HG02970 (cell line): ENCODE measurements at regions not wholly inside any gene's neighbourhood (a gene's known extent, or its start where the extent isn't known, plus 50 kb on each side); places are given as distances from the start of the nearest gene placed in this dataset.
"Not testable (repeated sequence)": the region's sequence is repeated elsewhere in the genome, so short reads cannot be mapped to it uniquely, and the experiment has no call there.

Experiments
- ATAC-seq: cut with Tn5 transposase; IDR thresholded peaks from one replicate; pipeline ENCODE4 v1.9.1; 2021; ENCODE audit warnings: mild to moderate bottlenecking, moderate library complexity, moderate number of reproducible peaks; ENCODE audit not compliant: unreplicated experiment, low FRiP score

DNA sequence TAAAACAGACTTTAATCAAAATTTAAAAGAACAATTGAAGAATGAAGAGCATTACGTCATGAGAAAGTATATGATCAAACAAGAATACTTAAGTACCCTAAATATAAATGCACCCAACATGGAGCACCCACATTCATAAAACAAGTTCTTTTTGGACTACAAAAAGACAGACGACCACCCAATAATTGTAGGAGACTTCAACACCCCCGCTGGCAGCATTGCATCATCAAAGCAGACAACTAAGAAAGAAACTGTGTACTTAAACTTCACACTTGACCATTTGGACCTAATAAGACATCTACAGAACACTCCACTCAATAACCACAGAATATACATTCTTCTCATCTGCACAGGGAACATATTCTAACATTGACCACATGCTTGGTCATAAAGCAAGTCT lies 291.7 kb upstream of the ZNF322 start:
- not testable (repeated sequence) for ATAC-seq

DNA sequence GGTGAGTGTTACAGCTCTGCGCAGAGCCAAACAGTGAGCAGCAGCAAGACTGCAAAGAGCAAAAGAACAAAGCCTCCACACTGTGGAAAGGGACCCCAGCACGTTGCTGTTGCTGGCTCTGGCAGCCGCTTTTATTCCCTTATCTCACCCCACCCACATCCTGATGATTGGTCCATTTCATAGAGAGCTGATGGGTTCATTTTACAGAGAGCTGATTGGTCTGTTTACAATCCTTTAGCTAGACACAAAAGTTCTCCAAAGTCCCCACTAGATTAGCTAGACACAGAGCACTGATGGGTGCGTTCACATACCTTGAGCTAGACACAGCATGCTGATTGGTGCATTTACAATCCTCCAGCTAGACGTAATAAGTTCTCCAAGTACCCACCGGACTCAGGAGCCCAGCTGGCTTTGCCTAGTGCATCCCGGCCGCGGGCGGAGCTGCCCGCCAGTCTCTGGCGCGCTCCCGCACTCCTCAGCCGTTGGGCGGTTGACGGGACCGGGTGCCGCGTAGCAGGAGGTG lies 291.4 kb upstream of the PRSS16 start:
- not testable (repeated sequence) for ATAC-seq

DNA sequence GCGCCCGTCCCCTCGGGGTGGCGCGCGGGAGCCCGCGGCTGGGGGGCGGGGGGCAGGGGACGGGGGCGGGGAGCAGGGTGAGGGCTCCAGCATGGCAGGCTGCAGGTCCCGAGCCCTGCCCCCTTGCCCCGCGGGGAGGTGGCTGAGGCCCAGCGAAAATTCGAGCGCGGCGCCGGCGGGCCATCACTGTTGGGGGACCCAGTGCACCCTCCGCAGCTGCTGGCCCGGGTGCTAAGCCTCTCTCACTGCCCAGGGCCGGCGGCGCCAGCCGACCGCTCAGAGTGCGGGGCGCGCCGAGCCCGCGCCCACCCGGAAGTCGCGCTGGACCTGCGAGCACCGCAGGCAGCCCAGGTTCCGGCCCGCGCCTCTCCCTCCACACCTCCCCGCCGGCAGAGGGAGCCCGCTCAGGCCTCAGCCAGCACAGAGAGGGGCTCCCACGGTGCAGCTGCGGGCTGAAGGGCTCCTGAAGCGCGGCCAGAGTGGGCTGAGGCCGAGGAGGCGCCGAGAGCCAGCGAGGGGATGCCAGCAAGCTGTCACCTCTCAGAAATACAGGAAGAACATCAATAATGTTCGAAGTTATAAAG lies 290.8 kb upstream of the PRSS16 start:
- ATAC-seq, result not testable (repeated sequence)

DNA sequence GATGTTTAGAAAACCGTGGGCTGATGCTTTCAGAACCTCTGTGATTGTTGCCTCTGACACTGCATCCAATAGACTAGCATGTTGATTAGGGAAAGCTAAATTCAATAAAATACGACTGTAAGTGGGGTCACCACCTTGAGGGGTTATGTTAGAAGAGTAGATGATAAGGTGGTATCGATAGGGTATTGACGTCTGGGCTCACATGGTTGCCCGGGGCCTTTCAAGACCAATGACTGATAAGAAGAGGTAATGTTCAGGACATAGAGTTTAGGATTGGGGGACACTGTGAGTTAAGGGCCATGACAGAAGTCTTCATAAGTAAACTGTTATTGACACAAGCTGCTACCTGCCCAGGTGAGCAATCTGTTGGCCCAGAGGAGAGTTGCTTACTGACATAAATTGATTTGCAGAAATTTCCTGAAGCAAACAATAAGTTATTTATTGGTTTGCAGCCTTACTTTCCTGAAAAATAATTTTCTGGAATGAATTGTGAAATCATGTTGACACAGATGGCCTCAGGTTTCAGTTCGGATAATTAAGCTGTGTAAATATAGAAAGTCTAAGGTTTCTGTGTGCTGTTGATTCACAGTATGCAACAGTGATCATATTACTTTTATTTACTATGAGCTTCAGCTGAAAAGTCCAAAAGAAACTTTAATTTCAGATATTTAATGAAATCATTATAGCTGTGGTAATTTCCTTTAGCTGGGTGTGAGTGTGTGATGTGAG lies 289.9 kb upstream of the PRSS16 start:
- ATAC-seq, result not testable (repeated sequence)

DNA sequence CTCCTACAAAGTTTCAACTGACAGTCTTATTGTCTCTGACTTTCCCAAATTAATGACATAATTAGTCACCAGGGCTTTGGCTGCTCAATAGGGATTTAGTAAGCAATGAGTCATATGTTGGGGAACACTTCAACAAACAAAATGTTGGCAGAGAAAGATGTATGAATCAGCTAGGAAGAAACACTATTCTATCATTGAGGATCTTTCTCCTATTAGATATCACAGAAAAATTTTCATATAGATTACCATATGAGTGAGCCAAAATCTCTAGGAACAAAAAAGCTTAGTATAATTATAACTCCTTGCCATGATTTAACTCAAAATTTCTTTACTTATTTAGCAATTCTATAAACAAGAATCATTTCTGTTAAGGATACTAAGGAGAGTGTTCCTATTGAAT lies 286.3 kb upstream of the PRSS16 start:
- ATAC-seq, result not testable (repeated sequence)

DNA sequence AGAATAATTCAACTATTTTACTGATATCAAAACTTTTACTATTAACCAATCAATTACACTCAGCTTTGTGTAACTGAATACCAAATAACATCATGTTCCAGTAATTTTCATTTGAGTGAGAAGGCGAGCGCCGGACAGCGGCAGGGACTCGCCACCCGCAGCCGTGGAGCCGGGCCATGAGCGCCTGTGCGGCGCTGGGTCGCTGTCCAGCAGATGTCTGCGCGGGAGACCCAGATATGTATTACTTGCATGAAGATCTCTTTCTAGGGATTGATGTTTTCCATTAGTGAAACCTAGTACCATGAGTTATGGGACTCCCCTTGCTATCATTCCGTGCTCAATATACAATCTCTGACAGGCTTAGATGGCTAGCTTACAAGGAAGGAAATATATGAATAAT lies 245.1 kb upstream of the PRSS16 start:
- ATAC-seq, result no peak

DNA sequence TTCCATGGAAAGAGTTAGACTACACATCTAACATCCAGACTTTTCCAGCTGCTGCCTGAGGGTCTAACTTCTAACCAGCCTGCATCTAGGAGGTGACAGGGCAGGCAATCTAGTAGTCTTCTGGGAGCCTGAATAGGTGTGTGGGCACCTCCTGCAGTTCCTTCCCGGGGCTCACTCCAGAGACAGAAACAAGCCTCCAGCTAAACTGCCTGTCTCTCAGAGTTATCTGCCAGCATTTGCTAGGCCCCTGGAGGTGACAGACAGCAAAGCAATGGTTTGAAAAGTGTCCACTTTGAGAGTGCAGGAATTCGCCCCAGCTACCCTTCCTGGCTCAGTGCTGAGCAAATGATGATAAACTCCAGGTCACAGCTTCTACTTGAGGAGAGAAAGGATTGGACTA lies 240.5 kb upstream of the PRSS16 start:
- ATAC-seq, result no peak

DNA sequence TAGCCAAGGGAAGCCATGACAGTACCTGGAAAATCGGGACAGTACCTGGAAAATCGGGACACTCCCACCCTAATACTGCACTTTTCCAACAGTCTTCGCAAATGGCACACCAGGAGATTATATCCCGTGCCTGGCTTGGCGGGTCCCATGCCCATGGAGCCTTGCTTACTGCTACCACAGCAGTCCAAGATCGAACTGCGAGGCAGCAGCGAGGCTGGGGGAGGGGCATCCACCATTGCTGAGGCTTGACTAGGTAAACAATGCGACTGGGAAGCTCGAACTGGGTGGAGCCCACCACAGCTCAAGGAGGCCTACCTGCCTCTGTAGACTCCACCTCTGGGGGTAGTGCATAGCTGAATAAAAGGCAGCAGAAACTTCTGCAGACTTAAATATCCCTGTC lies 238.9 kb upstream of the PRSS16 start:
- not testable (repeated sequence) for ATAC-seq

DNA sequence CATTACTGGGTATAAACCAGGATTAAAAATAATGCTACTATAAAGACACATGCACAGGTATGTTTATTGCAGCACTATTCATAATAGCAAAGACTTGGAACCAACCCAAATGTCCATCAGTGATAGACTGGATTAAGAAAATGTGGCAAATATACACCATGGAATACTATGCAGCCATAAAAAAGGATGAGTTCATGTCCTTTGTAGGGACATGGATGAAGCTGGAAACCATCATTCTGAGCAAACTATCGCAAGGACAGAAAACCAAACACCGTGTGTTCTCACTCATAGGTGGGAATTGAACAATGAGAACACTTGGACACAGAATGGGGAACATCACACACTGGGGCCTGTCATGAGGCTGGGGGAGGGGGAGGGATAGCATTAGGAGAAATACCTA lies 233.4 kb upstream of the PRSS16 start:
- not testable (repeated sequence) for ATAC-seq

DNA sequence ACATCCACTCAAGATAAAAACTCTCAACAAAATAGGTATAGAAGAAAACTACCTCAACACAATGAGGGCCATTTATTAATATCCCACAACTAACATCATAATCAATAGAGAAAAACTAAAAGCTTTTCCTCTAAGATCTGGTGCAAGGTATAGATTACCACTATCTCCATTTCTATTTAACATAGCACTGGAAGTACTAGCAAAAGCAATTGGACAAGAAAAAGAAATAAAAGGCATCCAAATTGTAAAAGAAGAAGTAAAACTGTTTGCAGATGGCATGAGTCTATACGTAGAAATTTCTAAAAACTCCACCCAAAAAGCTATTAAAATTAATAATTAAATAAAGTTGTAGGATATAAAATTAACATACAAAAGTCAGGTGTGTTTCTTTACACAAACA lies 230.8 kb upstream of the PRSS16 start:
- ATAC-seq, result no peak

DNA sequence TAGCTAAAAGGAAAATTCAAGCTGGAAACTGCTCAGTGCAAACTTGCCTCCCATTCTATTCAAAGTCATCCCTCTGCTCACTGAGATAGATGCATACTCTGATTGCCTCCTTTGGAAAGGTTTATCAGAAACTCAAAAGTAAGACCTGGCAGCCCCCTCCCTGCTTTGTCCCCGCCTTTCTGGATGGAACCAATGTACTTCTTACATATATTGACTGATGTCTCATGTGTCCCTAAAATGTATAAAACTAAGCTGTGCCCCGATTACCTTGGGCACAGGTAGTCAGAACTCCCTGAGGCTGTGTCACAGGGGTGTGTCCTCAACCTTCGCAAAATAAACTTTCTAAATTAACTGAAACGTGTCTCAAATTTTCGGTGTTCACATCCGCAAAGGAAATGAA lies 229.1 kb upstream of the PRSS16 start:
- not testable (repeated sequence) for ATAC-seq

DNA sequence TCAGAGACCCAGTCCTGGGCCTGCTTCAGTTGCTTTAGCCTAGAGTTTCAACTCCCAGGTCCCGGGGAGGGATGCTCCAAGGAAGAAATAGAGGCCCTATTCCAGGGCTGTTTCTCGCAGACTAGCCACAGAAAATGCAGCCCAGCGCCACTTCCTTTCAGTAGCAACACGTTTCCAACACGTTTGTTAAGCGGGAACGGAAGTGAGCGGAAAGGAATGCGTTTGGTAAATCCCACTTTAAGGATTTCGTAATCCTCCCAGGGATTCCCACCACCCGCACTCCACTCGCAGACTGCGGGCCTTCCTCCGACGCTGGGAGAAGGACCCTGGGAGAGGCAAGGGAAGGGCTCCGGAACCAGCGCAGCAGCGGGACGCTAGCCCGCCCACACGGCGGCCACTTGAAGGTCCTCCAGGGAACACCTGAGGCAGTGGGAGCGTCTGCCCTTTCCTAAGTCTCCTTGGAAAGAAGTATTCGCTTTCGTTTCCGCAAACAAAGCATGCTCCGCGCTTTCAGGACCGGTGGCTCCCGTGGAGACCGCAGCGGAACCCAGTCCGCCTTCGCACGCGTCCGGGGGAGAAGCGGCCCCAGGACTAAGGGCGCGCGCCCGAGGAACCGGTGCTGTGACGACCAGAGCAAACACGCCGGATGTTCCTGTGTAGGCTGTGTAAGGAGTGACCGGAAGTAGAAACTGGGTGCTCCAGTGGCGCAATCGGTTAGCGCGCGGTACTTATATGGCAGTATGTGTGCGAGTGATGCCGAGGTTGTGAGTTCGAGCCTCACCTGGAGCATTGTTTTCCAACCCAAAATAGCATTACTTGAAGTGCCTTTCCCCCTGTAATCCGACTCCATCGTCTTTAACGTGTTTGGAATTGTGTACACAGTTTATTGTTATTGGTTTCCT lies 227.6 kb upstream of the PRSS16 start:
- no peak for ATAC-seq

DNA sequence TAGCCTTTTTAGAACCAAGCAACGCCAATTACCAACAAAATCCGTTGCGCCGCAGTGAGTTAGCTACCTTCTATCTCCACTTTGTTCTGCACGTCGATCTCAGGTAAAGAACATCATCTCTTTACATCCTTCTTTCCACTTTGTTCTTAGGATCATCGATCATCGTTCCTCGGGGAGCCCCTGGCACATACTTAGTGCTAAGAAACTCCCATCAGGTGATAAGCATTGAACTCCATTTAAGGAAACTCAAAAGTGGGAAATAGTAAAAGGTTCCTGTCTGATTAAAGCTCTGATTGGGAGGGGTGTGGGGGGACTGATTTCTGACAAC lies 227.0 kb upstream of the PRSS16 start:
- ATAC-seq, result no peak

DNA sequence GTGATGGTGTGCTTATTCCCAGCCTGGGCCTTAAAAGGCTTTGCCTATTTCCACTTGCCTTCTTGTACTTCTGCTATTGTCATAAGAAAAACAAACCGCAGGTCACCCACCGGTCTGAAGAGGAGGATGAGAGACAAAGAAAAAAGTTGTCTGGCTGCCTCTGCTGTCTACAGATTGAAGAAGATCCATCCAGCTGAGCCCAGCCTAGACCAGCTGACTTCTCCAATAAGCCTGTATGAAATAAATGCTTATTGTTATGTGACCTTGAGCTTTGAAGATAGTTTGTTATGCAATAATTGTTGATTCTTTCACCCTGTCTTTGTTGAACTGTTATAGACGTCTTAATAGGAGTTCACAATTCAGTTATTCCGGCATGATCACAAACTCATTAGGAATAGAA lies 223.8 kb upstream of the PRSS16 start:
- ATAC-seq, result no peak

DNA sequence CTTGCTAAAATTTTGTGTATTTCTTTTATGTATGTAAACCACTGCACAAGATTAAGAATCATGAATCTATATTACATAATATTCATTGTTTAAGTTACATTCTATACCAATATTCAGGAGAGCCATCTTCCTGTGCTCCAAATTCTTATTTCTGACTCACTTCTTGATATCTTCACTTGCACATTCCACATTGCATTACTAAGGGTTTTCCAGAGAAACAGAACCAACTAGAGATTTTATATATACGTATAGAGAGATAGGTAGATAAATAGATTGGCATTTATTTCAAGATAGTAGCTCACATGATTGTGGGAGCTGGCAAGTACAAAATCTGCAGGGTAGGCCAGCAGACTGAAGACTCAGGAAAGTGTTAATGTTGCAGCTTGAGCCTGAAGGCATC lies 222.2 kb upstream of the PRSS16 start:
- no peak for ATAC-seq

DNA sequence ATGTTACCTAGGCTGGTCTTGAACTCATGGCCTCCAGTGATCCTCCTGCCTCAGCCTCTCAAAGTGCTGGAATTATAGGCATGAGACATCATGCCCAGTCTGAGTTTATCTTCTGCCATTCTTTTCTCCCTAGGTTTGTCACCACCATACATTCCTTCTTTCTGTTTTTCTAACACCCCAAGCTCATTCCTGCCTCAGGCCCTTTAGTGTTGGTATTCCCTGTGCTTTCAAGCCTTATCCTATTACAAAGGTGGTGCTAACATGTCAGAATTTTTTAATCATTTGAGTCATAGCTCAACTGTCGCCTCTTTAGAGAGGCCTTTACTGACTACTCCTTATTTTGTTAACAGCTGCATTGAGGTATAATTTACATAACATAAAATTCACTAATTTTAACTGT lies 221.1 kb upstream of the PRSS16 start:
- no peak for ATAC-seq

DNA sequence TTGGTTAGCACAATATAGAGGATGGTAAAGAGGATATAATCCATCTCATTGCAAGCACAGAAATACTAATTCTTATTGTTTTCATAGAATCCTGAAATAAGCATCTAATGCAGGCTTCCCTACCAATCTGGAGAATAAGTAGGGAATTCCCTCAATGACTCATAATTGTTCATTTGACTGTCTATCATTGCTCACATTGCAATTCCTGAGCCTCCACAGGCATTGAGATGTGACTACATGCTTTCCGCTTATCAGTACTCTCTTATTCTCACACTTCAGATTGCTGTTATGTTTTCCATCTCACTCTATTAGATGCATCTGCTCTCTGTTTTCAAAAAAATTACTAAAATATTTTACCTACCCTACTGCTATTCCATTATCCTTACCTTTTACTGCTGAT lies 216.2 kb upstream of the PRSS16 start:
- ATAC-seq, result no peak

DNA sequence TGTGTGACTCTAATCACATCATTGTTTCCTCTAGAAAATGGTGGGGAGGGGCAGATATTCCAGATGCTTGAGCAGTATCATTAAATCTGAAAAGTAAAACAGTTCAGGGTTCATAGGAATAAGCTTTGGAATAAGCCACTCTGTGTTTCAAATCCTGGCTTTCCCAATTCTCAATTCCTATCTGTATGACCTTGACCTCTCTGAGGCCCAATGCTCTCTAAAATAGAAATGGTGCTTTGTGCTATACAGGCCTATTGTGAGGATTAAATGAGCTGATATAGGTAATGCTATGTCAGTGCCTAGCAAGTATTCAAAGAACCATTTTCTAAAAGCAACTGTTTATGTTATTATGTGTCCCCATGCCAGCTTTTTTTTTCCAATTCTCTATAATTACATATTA lies 209.0 kb upstream of the PRSS16 start:
- no peak for ATAC-seq

DNA sequence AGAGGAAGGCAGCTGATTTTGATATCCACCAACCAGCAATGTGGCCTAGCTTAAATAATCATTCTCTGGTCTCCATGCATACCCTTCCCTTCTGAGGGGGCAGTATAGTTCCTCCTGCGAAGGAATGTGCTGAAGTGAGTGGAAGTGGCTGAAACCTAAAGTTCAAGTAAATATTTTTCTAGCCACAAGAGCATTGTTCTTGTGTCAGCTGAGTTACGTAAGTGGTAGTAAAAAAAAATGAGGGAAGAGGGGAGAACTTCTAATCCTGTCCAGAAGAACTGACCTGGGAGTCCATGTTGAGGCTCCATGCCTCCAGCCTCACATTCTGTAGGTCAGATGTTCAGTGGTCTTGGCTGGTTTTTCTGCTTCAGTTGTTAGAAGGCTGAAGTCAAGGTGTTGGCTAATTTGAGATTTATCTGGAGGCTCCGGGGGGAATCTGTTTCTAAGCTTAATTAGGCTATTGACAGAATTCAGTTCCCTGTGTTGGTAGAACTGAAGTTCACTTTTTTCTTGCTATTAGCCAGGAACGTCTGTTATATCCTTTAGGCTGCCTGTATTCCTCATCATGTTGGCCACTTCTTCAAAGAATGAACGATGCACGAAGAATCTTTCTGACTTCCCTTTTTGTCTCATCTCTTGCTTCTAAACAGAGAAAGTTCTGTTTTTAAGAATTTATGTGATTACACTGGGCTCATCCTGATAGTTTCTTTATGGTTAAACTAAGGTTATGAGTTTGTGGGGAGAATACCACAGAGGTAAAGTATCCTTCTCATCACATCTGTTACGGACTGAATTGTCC lies 207.1 kb upstream of the PRSS16 start:
- ATAC-seq, result no peak

DNA sequence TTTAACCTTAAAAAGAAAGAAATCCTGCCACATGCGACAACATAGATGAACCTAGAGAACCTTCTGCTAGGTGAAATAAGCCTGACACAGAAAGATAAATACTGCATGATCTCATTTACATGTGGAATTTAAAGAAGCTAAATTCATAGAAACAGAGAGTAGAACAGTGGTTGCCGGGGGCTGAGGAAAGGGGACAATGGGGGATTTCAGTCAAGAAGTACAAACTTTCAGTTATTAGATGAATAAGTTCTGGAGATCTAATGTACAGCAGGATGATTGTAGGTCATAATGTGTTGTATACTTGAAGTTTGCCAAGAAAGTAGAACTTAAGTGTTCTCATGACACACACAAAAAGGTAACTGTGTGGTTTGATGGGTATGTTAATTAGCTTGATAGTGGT lies 204.3 kb upstream of the PRSS16 start:
- ATAC-seq, result no peak

DNA sequence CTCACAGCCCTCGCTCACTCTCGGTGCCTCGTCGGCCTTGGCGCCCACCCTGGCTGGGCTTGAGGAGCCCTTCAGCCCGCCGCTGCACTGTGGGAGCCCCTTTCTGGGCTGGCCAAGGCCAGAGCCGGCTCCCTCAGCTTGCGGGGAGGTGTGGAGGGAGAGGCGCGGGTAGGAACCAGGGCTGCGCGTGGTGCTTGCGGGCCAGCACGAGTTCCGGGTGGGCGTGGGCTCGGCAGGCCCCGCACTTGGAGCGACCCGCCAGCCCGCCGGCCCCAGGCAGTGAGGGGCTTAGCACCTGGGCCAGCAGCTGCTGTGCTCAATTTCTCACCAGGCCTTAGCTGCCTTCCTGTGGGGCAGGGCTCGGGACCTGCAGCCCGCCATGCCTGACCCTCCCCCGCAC lies 202.4 kb upstream of the PRSS16 start:
- not testable (repeated sequence) for ATAC-seq
